ENCODE measurements at regions not wholly inside any gene's neighbourhood (a gene's known extent, or its start where the extent isn't known, plus 50 kb on each side); places are given as distances from the start of the nearest gene placed in this dataset.

GRCh38 chr4:101439926-101440325, 92.6 kb upstream of the PPP3CA start:
- Histone ChIP-seq H3K79me2 (ENCODE audit: control insufficient read depth, insufficient read depth, low read length) (no peaks in the 10 kb centered on the region), H3K27me3 (ENCODE audit: insufficient read depth, low read length, poor library complexity) (no peaks in the 10 kb centered on the region), H3K4ac (ENCODE audit: low read depth, low read length) (no peak overlapping the region), H3K79me1 (ENCODE audit: low read length) (no peaks in the 10 kb centered on the region), H3K4me2 (ENCODE audit: low read length) (no peak overlapping the region), H3K27ac (ENCODE audit: low read depth, low read length) (no peak overlapping the region), H2BK5ac (ENCODE audit: low read length) (no peak overlapping the region), H3K36me3 (ENCODE audit: control insufficient read depth, insufficient read depth, low read length) (no peaks in the 10 kb centered on the region), H2AK5ac (ENCODE audit: low read length) (no peak overlapping the region), H3K56ac (ENCODE audit: low read length) (no peak overlapping the region), H3K9ac (ENCODE audit: low read length) (no peak overlapping the region), H3K4me1 (ENCODE audit: control insufficient read depth, low read depth, low read length) (no peaks in the 10 kb centered on the region), H3K23ac (ENCODE audit: low read length) (no peak overlapping the region), H2BK15ac (replicated peaks; ENCODE audit: low read depth) (no peak overlapping the region), H2BK120ac (ENCODE audit: low read depth, low read length) (no peak overlapping the region), H3K18ac (ENCODE audit: low read length) (no peak overlapping the region), H4K8ac (ENCODE audit: low read depth, low read length) (no peak overlapping the region), H4K5ac (ENCODE audit: low read length) (no peak overlapping the region), H3K4me3 (ENCODE audit: low read length) (no peak overlapping the region)
- DNase-seq, result no peak
- WGBS (ENCODE audit: extremely low coverage, insufficient coverage, low lambda C conversion rate), result 100% methylated on average over 1 of the region's 2 CpGs

DNA sequence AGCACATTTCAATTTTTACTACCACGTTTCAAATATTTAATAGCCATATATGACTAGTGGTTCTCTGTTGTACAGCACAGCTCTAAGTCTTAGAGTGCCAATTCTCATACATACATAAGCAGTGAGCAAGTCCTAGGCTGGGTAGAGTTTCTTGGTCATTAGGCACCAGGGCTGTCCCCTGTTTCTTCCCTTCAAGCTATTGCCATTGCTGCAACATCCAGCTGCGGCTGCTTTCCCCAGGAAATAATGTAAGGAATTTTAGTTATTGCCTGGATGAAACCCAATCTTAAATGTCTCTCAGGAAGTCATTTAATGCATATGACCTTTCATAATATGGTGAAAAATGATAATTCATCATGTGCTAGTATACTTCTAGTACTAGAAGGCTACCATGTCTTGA, 74.1 kb upstream of the PPP3CA start:
- H2AK5ac ChIP-seq (ENCODE audit: low read length), result no peak overlapping the region
- H3K23ac ChIP-seq (ENCODE audit: low read length), result no peak overlapping the region
- no peaks in the 10 kb centered on the region for H3K79me2 ChIP-seq (ENCODE audit: control insufficient read depth, insufficient read depth, low read length)
- H4K8ac ChIP-seq (ENCODE audit: low read depth, low read length), result no peak overlapping the region
- WGBS (ENCODE audit: extremely low coverage, insufficient coverage, low lambda C conversion rate), result no CpG with 5 or more reads among the region's 2 CpGs
- peak; percentile 10 for DNase-seq
- H3K18ac ChIP-seq (ENCODE audit: low read length), result no peak overlapping the region
- H2BK15ac ChIP-seq (replicated peaks; ENCODE audit: low read depth), result no peak overlapping the region
- no peak overlapping the region for H2BK5ac ChIP-seq (ENCODE audit: low read length)
- H3K4ac ChIP-seq (ENCODE audit: low read depth, low read length), result no peak overlapping the region
- H2BK120ac ChIP-seq (ENCODE audit: low read depth, low read length), result no peak overlapping the region
- H3K79me1 ChIP-seq (ENCODE audit: low read length), result no peaks in the 10 kb centered on the region
- no peaks in the 10 kb centered on the region for H3K27me3 ChIP-seq (ENCODE audit: insufficient read depth, low read length, poor library complexity)
- H3K4me1 ChIP-seq (ENCODE audit: control insufficient read depth, low read depth, low read length), result no peaks in the 10 kb centered on the region
- no peak overlapping the region for H3K27ac ChIP-seq (ENCODE audit: low read depth, low read length)
- H3K4me3 ChIP-seq (ENCODE audit: low read length), result no peak overlapping the region
- H3K56ac ChIP-seq (ENCODE audit: low read length), result no peak overlapping the region
- no peak overlapping the region for H3K4me2 ChIP-seq (ENCODE audit: low read length)
- H3K9ac ChIP-seq (ENCODE audit: low read length), result no peak overlapping the region
- no peaks in the 10 kb centered on the region for H3K36me3 ChIP-seq (ENCODE audit: control insufficient read depth, insufficient read depth, low read length)
- no peak overlapping the region for H4K5ac ChIP-seq (ENCODE audit: low read length)

- H4K5ac ChIP-seq (ENCODE audit: low read length), result no peak overlapping the region
- no peak overlapping the region for H3K18ac ChIP-seq (ENCODE audit: low read length)
- H3K4me3 ChIP-seq (ENCODE audit: low read length), result no peak overlapping the region
- no peak for DNase-seq
- H3K4ac ChIP-seq (ENCODE audit: low read depth, low read length), result no peak overlapping the region
- H4K8ac ChIP-seq (ENCODE audit: low read depth, low read length), result no peak overlapping the region
- no peak overlapping the region for H3K56ac ChIP-seq (ENCODE audit: low read length)
- no peak overlapping the region for H2BK15ac ChIP-seq (replicated peaks; ENCODE audit: low read depth)
- no peak overlapping the region for H2AK5ac ChIP-seq (ENCODE audit: low read length)
- H2BK5ac ChIP-seq (ENCODE audit: low read length), result no peak overlapping the region
- H3K36me3 ChIP-seq (ENCODE audit: control insufficient read depth, insufficient read depth, low read length), result no peaks in the 10 kb centered on the region
- no peaks in the 10 kb centered on the region for H3K79me2 ChIP-seq (ENCODE audit: control insufficient read depth, insufficient read depth, low read length)
- H3K27me3 ChIP-seq (ENCODE audit: insufficient read depth, low read length, poor library complexity), result no peaks in the 10 kb centered on the region
- H2BK120ac ChIP-seq (ENCODE audit: low read depth, low read length), result no peak overlapping the region
- H3K23ac ChIP-seq (ENCODE audit: low read length), result no peak overlapping the region
- H3K79me1 ChIP-seq (ENCODE audit: low read length), result no peaks in the 10 kb centered on the region
- H3K27ac ChIP-seq (ENCODE audit: low read depth, low read length), result no peak overlapping the region
- no peaks in the 10 kb centered on the region for H3K4me1 ChIP-seq (ENCODE audit: control insufficient read depth, low read depth, low read length)
- H3K9ac ChIP-seq (ENCODE audit: low read length), result no peak overlapping the region
- no peak overlapping the region for H3K4me2 ChIP-seq (ENCODE audit: low read length)
These were observed 73.3 kb upstream of the PPP3CA start for GRCh38 chr4:101420661-101421060.

DNA sequence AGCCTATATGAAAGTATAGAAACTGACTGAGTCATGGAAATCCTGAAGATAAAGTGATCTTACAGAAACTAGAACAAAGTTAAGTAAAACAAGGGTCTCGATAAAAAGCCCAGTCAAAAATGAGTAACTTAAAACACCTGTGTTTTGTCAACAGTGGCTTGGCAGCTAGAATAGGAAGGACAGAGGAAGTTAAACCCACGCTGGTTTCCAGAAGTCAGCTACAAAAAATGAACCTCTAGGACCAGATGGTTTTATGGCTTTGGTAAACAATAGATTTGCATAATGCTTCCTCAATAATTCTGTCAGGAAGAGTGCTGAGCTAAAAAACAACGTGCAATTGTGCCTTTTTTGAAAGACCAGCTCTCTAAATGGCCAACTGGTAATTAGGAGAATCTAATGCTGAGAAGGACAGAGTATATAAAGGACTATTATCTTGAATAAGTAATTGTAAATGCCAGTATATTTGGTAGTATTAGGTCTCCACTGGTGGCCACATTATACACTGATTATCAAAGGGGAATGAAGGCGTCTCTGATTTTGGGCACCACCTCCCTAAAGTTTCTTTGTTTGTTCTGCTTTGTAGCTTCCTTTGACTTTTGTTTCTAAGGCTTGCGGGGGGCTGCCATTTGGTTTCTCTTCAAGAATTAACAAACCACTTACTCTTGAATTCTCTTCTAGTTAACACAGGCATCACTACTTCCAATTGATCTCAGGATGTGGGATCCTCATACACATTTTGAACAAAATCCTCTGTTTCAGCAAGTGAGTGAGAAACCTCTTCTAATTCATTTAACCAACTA, 72.2 kb upstream of the PPP3CA start:
- H3K36me3 ChIP-seq (ENCODE audit: control insufficient read depth, insufficient read depth, low read length), result no peaks in the 10 kb centered on the region
- no peak overlapping the region for H3K27ac ChIP-seq (ENCODE audit: low read depth, low read length)
- no peaks in the 10 kb centered on the region for H3K79me2 ChIP-seq (ENCODE audit: control insufficient read depth, insufficient read depth, low read length)
- H3K79me1 ChIP-seq (ENCODE audit: low read length), result no peaks in the 10 kb centered on the region
- no peak overlapping the region for H3K56ac ChIP-seq (ENCODE audit: low read length)
- no peaks in the 10 kb centered on the region for H3K27me3 ChIP-seq (ENCODE audit: insufficient read depth, low read length, poor library complexity)
- H2BK5ac ChIP-seq (ENCODE audit: low read length), result no peak overlapping the region
- no peak overlapping the region for H2AK5ac ChIP-seq (ENCODE audit: low read length)
- H4K5ac ChIP-seq (ENCODE audit: low read length), result no peak overlapping the region
- H3K4me2 ChIP-seq (ENCODE audit: low read length), result no peak overlapping the region
- H3K4ac ChIP-seq (ENCODE audit: low read depth, low read length), result no peak overlapping the region
- no CpG with 5 or more reads among the region's 5 CpGs for WGBS (ENCODE audit: extremely low coverage, insufficient coverage, low lambda C conversion rate)
- H3K23ac ChIP-seq (ENCODE audit: low read length), result no peak overlapping the region
- no peaks in the 10 kb centered on the region for H3K4me1 ChIP-seq (ENCODE audit: control insufficient read depth, low read depth, low read length)
- no peak for DNase-seq
- H2BK15ac ChIP-seq (replicated peaks; ENCODE audit: low read depth), result no peak overlapping the region
- H2BK120ac ChIP-seq (ENCODE audit: low read depth, low read length), result no peak overlapping the region
- no peak overlapping the region for H3K4me3 ChIP-seq (ENCODE audit: low read length)
- H4K8ac ChIP-seq (ENCODE audit: low read depth, low read length), result no peak overlapping the region
- no peak overlapping the region for H3K9ac ChIP-seq (ENCODE audit: low read length)
- no peak overlapping the region for H3K18ac ChIP-seq (ENCODE audit: low read length)

DNA sequence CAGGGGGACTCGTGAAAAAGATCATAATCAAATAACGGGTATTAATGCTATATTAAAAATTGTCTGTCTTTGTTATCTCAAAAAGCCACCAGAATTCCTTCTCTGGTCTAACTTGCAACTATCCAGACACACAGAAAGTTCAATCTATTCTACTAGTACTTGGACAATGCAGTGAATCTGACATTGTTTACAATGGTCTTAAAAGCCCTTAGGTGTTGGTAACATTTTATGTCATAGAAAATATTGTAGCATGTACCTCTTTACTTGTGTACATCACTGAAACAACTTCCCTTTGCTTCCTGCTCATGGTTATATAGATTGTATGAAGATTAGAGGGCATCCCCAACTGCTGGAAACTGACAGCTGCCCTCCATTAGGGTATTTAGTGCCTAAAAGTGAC, 71.1 kb upstream of the PPP3CA start:
- WGBS (ENCODE audit: extremely low coverage, insufficient coverage, low lambda C conversion rate), result no CpG with 5 or more reads among the region's 2 CpGs

DNA sequence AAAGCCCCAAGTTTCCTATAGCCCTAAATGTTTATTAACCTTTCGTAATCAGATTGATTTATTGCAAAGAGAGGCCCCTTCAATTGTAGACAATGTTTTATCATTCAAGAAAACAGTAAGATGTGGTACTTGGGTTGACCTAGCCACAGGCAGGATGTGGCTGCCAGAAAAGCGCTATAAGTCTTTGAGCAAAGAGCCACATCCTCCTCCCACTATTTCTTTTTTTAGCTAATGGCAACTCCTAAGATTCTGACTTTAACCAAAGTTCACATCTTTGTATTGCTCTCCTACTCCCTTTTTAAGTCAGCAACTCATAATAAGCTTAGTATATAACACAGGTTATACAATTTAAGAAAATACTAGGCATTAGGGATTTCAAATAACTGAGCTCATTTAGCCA, 70.7 kb upstream of the PPP3CA start:
- H3K18ac ChIP-seq (ENCODE audit: low read length), result no peak overlapping the region
- no peak overlapping the region for H2BK5ac ChIP-seq (ENCODE audit: low read length)
- no peak for DNase-seq
- H4K8ac ChIP-seq (ENCODE audit: low read depth, low read length), result no peak overlapping the region
- H3K9ac ChIP-seq (ENCODE audit: low read length), result no peak overlapping the region
- no peak overlapping the region for H3K27ac ChIP-seq (ENCODE audit: low read depth, low read length)
- H3K56ac ChIP-seq (ENCODE audit: low read length), result no peak overlapping the region
- H2BK15ac ChIP-seq (replicated peaks; ENCODE audit: low read depth), result no peak overlapping the region
- H3K4me1 ChIP-seq (ENCODE audit: control insufficient read depth, low read depth, low read length), result no peaks in the 10 kb centered on the region
- no peaks in the 10 kb centered on the region for H3K79me2 ChIP-seq (ENCODE audit: control insufficient read depth, insufficient read depth, low read length)
- no peak overlapping the region for H2BK120ac ChIP-seq (ENCODE audit: low read depth, low read length)
- WGBS (ENCODE audit: extremely low coverage, insufficient coverage, low lambda C conversion rate), result no CpG with 5 or more reads among the region's 2 CpGs
- no peaks in the 10 kb centered on the region for H3K79me1 ChIP-seq (ENCODE audit: low read length)
- H2AK5ac ChIP-seq (ENCODE audit: low read length), result no peak overlapping the region
- H3K4me2 ChIP-seq (ENCODE audit: low read length), result no peak overlapping the region
- no peak overlapping the region for H3K4ac ChIP-seq (ENCODE audit: low read depth, low read length)
- no peak overlapping the region for H4K5ac ChIP-seq (ENCODE audit: low read length)
- no peaks in the 10 kb centered on the region for H3K27me3 ChIP-seq (ENCODE audit: insufficient read depth, low read length, poor library complexity)
- H3K4me3 ChIP-seq (ENCODE audit: low read length), result no peak overlapping the region
- no peaks in the 10 kb centered on the region for H3K36me3 ChIP-seq (ENCODE audit: control insufficient read depth, insufficient read depth, low read length)
- H3K23ac ChIP-seq (ENCODE audit: low read length), result no peak overlapping the region

More for the DNA sequence above, 71.1 kb upstream of the PPP3CA start:
- no peak overlapping the region for H3K27ac ChIP-seq (ENCODE audit: low read depth, low read length)
- H4K8ac ChIP-seq (ENCODE audit: low read depth, low read length), result no peak overlapping the region
- no peak overlapping the region for H4K5ac ChIP-seq (ENCODE audit: low read length)
- H3K56ac ChIP-seq (ENCODE audit: low read length), result no peak overlapping the region
- H3K27me3 ChIP-seq (ENCODE audit: insufficient read depth, low read length, poor library complexity), result no peaks in the 10 kb centered on the region
- H3K4me1 ChIP-seq (ENCODE audit: control insufficient read depth, low read depth, low read length), result no peaks in the 10 kb centered on the region
- H2BK15ac ChIP-seq (replicated peaks; ENCODE audit: low read depth), result no peak overlapping the region
- H3K4me2 ChIP-seq (ENCODE audit: low read length), result no peak overlapping the region
- H2AK5ac ChIP-seq (ENCODE audit: low read length), result no peak overlapping the region
- H3K79me1 ChIP-seq (ENCODE audit: low read length), result no peaks in the 10 kb centered on the region
- DNase-seq, result no peak
- no peak overlapping the region for H3K4ac ChIP-seq (ENCODE audit: low read depth, low read length)
- H3K18ac ChIP-seq (ENCODE audit: low read length), result no peak overlapping the region
- H3K9ac ChIP-seq (ENCODE audit: low read length), result no peak overlapping the region
- no peaks in the 10 kb centered on the region for H3K79me2 ChIP-seq (ENCODE audit: control insufficient read depth, insufficient read depth, low read length)
- H3K4me3 ChIP-seq (ENCODE audit: low read length), result no peak overlapping the region
- no peak overlapping the region for H2BK120ac ChIP-seq (ENCODE audit: low read depth, low read length)
- no peak overlapping the region for H2BK5ac ChIP-seq (ENCODE audit: low read length)
- no peaks in the 10 kb centered on the region for H3K36me3 ChIP-seq (ENCODE audit: control insufficient read depth, insufficient read depth, low read length)
- no peak overlapping the region for H3K23ac ChIP-seq (ENCODE audit: low read length)
